PFSK-1 (cell line): ENCODE measurements at regions not wholly inside any gene's neighbourhood (a gene's known extent, or its start where the extent isn't known, plus 50 kb on each side); places are given as distances from the start of the nearest gene placed in this dataset.

Experiments used
- FOXP2 ChIP-seq: optimal IDR thresholded peaks from 2 replicates; pipeline ENCODE3; 2011; ENCODE audit warnings: borderline replicate concordance, control low read depth, inconsistent platforms; ENCODE audit not compliant: insufficient read depth; ENCODE audit errors: extremely low read length, extremely low read depth
- POLR2AphosphoS5 ChIP-seq: IDR thresholded peaks from 2 replicates; pipeline ENCODE4 v1.6.1; 2012; ENCODE audit warnings: low read depth, mild to moderate bottlenecking, control low read depth, low read length, moderate library complexity
- REST ChIP-seq, 2 experiments: IDR thresholded peaks; 2 replicates each; pipeline versions ENCODE4 v1.6.1 to v1.8.0; 2011 to 2012; ENCODE audit warnings: low read depth in 2 of 2, low read length in 2 of 2, control low read depth in 1 of 2, inconsistent platforms in 1 of 2, mild to moderate bottlenecking in 1 of 2, moderate library complexity in 1 of 2; ENCODE audit not compliant: insufficient read depth in 1 of 2
- SIN3A ChIP-seq: IDR thresholded peaks from 2 replicates; pipeline ENCODE4 v1.6.1; 2012; ENCODE audit warnings: mild to moderate bottlenecking, low read length, moderate library complexity, borderline replicate concordance; ENCODE audit not compliant: insufficient read depth
- TAF1 ChIP-seq: IDR thresholded peaks from 2 replicates; pipeline ENCODE4 v1.6.1; 2012; ENCODE audit warnings: low read length, control low read depth, borderline replicate concordance; ENCODE audit not compliant: insufficient read depth

- TF ChIP-seq POLR2AphosphoS5 (no peak), SIN3A (no peak), TAF1 (no peak), FOXP2 (no peak), REST (IDR thresholded peaks at IDR 0.05; ENCODE audit: insufficient read depth in 1 of 2, low read depth in 2 of 2, low read length in 2 of 2) (no peak)
Observed at GRCh38 chr4:38470735-38471262, 193.2 kb upstream of the KLF3 start.

GRCh38 chr4:38482696-38483095 lies 181.3 kb upstream of the KLF3 start:
- TF ChIP-seq POLR2AphosphoS5 (no peak), FOXP2 (no peak), SIN3A (no peak), TAF1 (no peak), REST (IDR thresholded peaks at IDR 0.05; ENCODE audit: insufficient read depth in 1 of 2, low read depth in 2 of 2, low read length in 2 of 2) (no peak)

GRCh38 chr4:38489011-38489861 lies 174.8 kb upstream of the KLF3 start:
- no peak for TF ChIP-seq SIN3A

- TF ChIP-seq POLR2AphosphoS5 (no peak), FOXP2 (no peak), TAF1 (no peak), SIN3A (no peak), REST (IDR thresholded peaks at IDR 0.05; ENCODE audit: insufficient read depth in 1 of 2, low read depth in 2 of 2, low read length in 2 of 2) (no peak)
Observed at GRCh38 chr4:38489924-38490639, 173.9 kb upstream of the KLF3 start.

GRCh38 chr4:38490753-38491446 lies 173.1 kb upstream of the KLF3 start:
- no peak for TF ChIP-seq TAF1
- TF ChIP-seq SIN3A: no peak
- TF ChIP-seq POLR2AphosphoS5: no peak
- TF ChIP-seq REST (IDR thresholded peaks at IDR 0.05; ENCODE audit: insufficient read depth in 1 of 2, low read depth in 2 of 2, low read length in 2 of 2): no peak
- no peak for TF ChIP-seq FOXP2
